ENCODE measurements at regions not wholly inside any gene's neighbourhood (a gene's known extent, or its start where the extent isn't known, plus 50 kb on each side); places are given as distances from the start of the nearest gene placed in this dataset.

DNA sequence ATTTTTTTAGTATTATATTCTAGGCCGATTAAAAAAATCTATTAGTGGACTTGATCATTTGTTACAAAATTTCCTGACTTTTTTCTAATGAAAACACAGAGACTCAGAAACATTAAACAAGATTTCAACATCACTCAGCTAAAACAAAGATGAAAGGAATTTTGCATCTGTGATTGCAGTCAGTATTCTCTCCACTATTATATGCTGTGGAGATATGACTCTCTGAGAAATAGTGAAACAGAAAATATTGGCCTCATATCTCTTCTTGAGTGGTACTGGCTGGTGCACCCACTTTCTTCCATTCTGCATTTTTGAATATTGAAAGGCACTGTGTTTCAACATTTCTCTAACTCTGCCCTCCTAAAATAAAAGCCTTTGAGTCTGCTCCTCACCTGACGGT is 914.2 kb downstream of the TSN start:
- ChIA-PET POLR2A (no interaction called here), CTCF (no interaction called here)
- no peak for TF ChIP-seq FOXA1 (IDR thresholded peaks at IDR 0.05)
- TF ChIP-seq ZNF384 (IDR thresholded peaks at IDR 0.05): no peak
- TF ChIP-seq SP1 (IDR thresholded peaks at IDR 0.05): no peak
- TF ChIP-seq ARNT (IDR thresholded peaks at IDR 0.05): no peak
- no peak for TF ChIP-seq HDGF (IDR thresholded peaks at IDR 0.05; ENCODE audit: borderline replicate concordance)
- no peak for DNase-seq (ENCODE audit: extremely low spot score)

DNA sequence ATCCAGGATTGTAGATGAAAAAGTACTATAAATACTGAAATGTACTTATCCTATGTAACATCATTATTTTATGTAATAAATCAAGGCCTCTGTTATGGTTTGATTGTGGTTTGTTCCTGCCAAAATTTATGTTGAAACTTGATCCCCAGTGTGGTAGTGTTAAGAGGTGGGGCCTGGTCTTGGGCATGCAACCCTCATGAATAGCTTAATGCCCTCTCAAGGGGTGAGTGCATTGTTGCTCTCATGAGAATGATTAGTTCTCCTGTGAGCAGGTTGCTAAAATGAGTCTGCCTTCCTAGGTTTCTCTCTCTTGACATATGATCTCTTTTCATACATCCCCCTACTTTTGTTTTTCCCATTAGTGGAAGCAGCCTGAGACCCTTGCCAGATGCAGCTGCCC is 915.4 kb downstream of the TSN start:
- DNase-seq (ENCODE audit: extremely low spot score): no peak
- ChIA-PET POLR2A (no interaction called here), CTCF (no interaction called here)
- no peak for TF ChIP-seq ARNT (IDR thresholded peaks at IDR 0.05)
- TF ChIP-seq TARDBP (IDR thresholded peaks at IDR 0.05): no peak

DNA sequence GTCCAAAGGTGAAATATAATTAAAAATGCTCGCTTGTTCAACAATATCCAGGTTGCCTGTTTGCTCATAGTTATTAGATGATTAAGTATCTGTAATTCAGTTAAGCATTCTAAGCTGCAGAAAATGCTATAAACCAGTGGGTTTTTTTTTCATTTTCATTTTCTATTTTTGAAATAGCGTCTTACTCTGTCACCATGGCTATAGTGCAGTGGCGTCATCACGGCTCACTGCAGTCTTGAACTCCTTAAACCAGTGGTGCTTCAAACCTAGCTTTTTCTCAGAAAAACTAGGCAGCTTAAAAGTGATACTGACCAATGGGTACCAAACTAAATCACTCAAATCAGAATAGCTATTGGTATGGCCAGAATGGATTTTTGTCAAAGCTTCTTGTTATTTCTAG is 925.2 kb downstream of the TSN start:
- no peak for DNase-seq (ENCODE audit: extremely low spot score)
- no peak for TF ChIP-seq FOXA1 (IDR thresholded peaks at IDR 0.05)
- no peak for TF ChIP-seq LEF1 (IDR thresholded peaks at IDR 0.05; ENCODE audit: borderline replicate concordance)
- no peak for TF ChIP-seq TARDBP (IDR thresholded peaks at IDR 0.05)
- no peak for TF ChIP-seq BHLHE40 (IDR thresholded peaks at IDR 0.05; ENCODE audit: borderline replicate concordance)
- no peak for TF ChIP-seq SP1 (IDR thresholded peaks at IDR 0.05)
- no peak for TF ChIP-seq L3MBTL2 (conservative IDR thresholded peaks at IDR 0.05)
- TF ChIP-seq NFRKB (IDR thresholded peaks at IDR 0.05): no peak
- no peak for TF ChIP-seq FOXM1 (IDR thresholded peaks at IDR 0.05; ENCODE audit: borderline replicate concordance)
- POLR2A ChIA-PET: no interaction called here
- CTCF ChIA-PET: no interaction called here

DNA sequence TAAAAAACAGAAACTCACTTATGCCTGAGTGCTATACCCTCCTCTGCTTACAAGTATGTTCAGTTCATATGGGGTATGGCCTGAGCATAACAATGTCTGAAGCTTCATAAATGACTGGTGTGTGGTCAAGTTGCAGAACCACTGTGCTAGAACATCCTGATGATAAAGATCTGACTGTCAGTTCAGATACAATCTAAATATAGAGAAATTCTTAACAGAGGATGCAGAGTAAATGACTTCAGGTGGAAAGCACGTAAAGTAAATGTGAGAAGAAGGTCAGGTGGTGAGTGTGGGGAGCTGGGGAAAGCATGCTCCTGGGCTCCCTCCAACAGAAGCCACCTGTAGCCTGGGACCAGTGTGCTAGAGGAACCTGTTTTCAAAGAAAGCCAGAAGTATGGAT is 926.2 kb downstream of the TSN start:
- CTCF ChIA-PET: no interaction called here
- TF ChIP-seq ELF4 (IDR thresholded peaks at IDR 0.05): no peak
- no peak for DNase-seq (ENCODE audit: extremely low spot score)
- POLR2A ChIA-PET: no interaction called here

DNA sequence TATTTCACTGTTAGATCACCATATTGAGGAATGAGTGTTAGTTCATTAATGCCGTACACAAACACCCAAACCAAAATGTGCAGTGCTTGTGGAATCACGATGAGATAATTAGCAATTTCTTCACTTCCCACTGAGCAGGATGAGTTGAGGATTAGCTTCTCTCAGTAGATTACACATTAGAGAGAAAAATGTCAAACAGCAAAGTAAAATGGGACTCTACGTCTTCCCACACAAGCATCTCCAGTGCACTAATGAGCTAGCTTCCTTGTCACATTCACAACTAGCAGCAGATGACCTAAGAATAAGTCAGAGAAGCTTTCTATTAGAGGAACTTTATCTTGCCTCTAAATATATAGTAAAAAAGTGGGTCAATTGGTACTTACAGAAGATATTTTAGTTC is 926.9 kb downstream of the TSN start:
- TF ChIP-seq ARNT (IDR thresholded peaks at IDR 0.05): no peak
- no peak for TF ChIP-seq TARDBP (IDR thresholded peaks at IDR 0.05)
- no peak for TF ChIP-seq FOXM1 (IDR thresholded peaks at IDR 0.05; ENCODE audit: borderline replicate concordance)
- no peak for TF ChIP-seq SUZ12 (IDR thresholded peaks at IDR 0.05)
- TF ChIP-seq L3MBTL2 (conservative IDR thresholded peaks at IDR 0.05): no peak
- TF ChIP-seq CTBP1 (IDR thresholded peaks at IDR 0.05; ENCODE audit: borderline replicate concordance): no peak
- TF ChIP-seq, protein P1, sequence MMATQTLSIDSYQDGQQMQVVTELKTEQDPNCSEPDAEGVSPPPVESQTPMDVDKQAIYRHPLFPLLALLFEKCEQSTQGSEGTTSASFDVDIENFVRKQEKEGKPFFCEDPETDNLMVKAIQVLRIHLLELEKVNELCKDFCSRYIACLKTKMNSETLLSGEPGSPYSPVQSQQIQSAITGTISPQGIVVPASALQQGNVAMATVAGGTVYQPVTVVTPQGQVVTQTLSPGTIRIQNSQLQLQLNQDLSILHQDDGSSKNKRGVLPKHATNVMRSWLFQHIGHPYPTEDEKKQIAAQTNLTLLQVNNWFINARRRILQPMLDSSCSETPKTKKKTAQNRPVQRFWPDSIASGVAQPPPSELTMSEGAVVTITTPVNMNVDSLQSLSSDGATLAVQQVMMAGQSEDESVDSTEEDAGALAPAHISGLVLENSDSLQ (IDR thresholded peaks at IDR 0.05): no peak
- TF ChIP-seq HDGF (IDR thresholded peaks at IDR 0.05; ENCODE audit: borderline replicate concordance): no peak
- POLR2A ChIA-PET: no interaction called here
- CTCF ChIA-PET: no interaction called here

DNA sequence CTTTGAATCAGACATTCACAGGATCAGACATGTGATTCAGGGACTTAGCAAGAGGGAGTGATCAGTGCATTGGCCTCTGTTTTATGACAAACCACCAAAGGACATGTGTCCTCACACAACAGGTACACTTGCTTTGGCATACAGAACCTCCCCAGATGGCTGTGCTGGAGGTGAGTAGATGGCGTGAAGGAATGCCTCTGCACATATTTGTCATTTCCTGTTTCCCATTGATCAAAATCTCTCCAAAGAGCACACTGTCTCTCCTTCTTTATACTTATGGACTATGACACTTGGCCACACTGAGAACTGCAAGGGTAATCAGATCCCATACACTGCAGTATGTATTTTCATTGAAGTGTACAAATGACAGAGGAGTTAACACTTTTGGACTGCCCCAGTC is 927.6 kb downstream of the TSN start:
- TF ChIP-seq ZNF384 (IDR thresholded peaks at IDR 0.05) (no peak), FOXM1 (IDR thresholded peaks at IDR 0.05; ENCODE audit: borderline replicate concordance) (no peak), LEF1 (IDR thresholded peaks at IDR 0.05; ENCODE audit: borderline replicate concordance) (no peak), SUZ12 (IDR thresholded peaks at IDR 0.05) (no peak), FOXK2 (IDR thresholded peaks at IDR 0.05) (no peak), BHLHE40 (IDR thresholded peaks at IDR 0.05; ENCODE audit: borderline replicate concordance) (no peak), CTBP1 (IDR thresholded peaks at IDR 0.05; ENCODE audit: borderline replicate concordance) (no peak), NFRKB (IDR thresholded peaks at IDR 0.05) (no peak), TARDBP (IDR thresholded peaks at IDR 0.05) (no peak), SP1 (IDR thresholded peaks at IDR 0.05) (no peak), HDGF (IDR thresholded peaks at IDR 0.05; ENCODE audit: borderline replicate concordance) (no peak), ELF4 (IDR thresholded peaks at IDR 0.05) (no peak), FOXA1 (IDR thresholded peaks at IDR 0.05) (no peak), L3MBTL2 (conservative IDR thresholded peaks at IDR 0.05) (no peak), ARNT (IDR thresholded peaks at IDR 0.05) (no peak)
- TF ChIP-seq, protein P1 (IDR thresholded peaks at IDR 0.05): no peak
- ChIA-PET POLR2A (no interaction called here), CTCF (no interaction called here)
- DNase-seq (ENCODE audit: extremely low spot score): no peak

More for the DNA sequence above, 926.9 kb downstream of the TSN start:
- DNase-seq (ENCODE audit: extremely low spot score): no peak

DNA sequence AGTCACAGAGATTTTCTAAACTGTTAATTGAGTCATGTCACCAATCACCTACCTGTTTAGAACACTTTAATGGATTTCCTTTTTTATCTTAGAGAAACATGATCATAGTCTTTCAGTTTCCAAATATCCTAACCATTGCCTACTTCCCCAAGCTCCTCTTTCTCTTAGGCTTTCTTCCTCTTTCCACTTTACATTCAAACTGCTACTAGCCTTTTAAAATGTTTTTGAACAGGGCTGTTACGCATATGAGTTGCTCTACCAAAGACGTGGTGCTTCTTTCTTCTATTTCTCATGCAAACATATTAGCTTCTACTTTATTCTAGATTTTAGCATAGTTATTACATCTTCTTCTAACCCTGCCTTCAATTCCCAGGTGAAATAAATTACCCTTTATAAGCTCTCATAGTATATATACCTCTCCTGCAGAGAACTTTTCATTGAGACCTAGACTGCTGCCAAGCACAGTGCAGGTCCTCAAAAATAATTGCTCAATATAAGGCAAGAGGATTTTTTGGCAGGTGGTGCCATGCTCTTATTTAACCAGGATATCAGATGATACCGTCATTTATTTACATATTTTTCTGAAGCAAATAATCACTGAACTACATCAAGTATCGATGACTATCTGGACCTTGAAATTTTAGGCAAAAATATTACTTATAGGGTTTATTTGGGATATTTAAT is 937.1 kb downstream of the TSN start:
- CTCF ChIA-PET: no interaction called here
- no peak for DNase-seq (ENCODE audit: extremely low spot score)
- POLR2A ChIA-PET: no interaction called here
- no peak for TF ChIP-seq FOXA1 (IDR thresholded peaks at IDR 0.05)

DNA sequence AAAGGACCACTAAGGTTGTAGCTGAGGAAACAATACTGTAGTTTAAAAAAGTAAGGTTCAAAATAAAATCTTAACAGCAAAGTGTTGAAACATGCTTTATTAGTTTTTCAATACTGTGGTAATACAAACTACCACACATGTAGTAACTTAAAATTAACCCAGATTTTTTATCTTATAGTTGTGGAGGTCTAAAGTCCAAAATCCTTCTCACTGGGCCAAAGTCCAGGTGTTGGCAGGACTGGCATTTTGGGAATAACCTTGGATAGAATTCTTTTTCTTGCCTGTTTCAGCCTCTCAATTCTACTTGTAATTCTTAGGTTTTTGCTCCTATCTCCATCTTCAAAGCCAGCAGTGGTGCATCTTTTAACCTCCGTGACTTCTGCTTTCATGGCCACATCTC is 942.0 kb downstream of the TSN start:
- no peak for DNase-seq (ENCODE audit: extremely low spot score)
- ChIA-PET CTCF (no interaction called here), POLR2A (no interaction called here)
- TF ChIP-seq FOXA1 (IDR thresholded peaks at IDR 0.05) (no peak), ELF4 (IDR thresholded peaks at IDR 0.05) (no peak), CTBP1 (IDR thresholded peaks at IDR 0.05; ENCODE audit: borderline replicate concordance) (no peak), FOXK2 (IDR thresholded peaks at IDR 0.05) (no peak), SUZ12 (IDR thresholded peaks at IDR 0.05) (no peak), ARNT (IDR thresholded peaks at IDR 0.05) (no peak), TARDBP (IDR thresholded peaks at IDR 0.05) (no peak), NFRKB (IDR thresholded peaks at IDR 0.05) (no peak), LEF1 (IDR thresholded peaks at IDR 0.05; ENCODE audit: borderline replicate concordance) (no peak), SP1 (IDR thresholded peaks at IDR 0.05) (no peak), FOXM1 (IDR thresholded peaks at IDR 0.05; ENCODE audit: borderline replicate concordance) (no peak)

Data from HEK293T (cell line).